Liver (tissue), 3 donors: ENCODE measurements at regions not wholly inside any gene's neighbourhood (a gene's known extent, or its start where the extent isn't known, plus 50 kb on each side); places are given as distances from the start of the nearest gene placed in this dataset.
"Not testable (repeated sequence)": the region's sequence is repeated elsewhere in the genome, so short reads cannot be mapped to it uniquely, and the experiment has no call there.

Source experiments
- FOXA2 ChIP-seq: IDR thresholded peaks from 2 replicates; pipeline ENCODE4 v1.6.1; 2016; ENCODE audit warnings: antibody characterized with exemption
- HNF4G ChIP-seq: IDR thresholded peaks from 2 replicates; pipeline ENCODE4 v1.6.1; 2016; ENCODE audit warnings: antibody characterized with exemption
- NR2F2 ChIP-seq: IDR thresholded peaks from 2 replicates; pipeline ENCODE4 v1.6.1; 2016; ENCODE audit warnings: antibody characterized with exemption
- RAD21 ChIP-seq, 2 donors: IDR thresholded peaks; 2 replicates each; pipeline ENCODE4 v1.6.1; 2016; ENCODE audit warnings: antibody characterized with exemption in 2 of 2, mild to moderate bottlenecking in 2 of 2
- SP1 ChIP-seq: IDR thresholded peaks from 2 replicates; pipeline ENCODE4 v1.6.1; 2018; ENCODE audit warnings: antibody characterized with exemption, mild to moderate bottlenecking
- TAF1 ChIP-seq: conservative IDR thresholded peaks from 2 replicates; pipeline ENCODE4 v1.6.1; 2016; ENCODE audit warnings: antibody characterized with exemption, mild to moderate bottlenecking
- TF ChIP-seq, protein P1 (sequence below): fragments of 150-350 bp; IDR thresholded peaks from 2 replicates; pipeline ENCODE4 v1.5.1; 2017; ENCODE audit warnings: improper control_type of control experiment, low read depth, low read length; ENCODE audit not compliant: missing input control
- TF ChIP-seq, protein P2 (sequence below): IDR thresholded peaks from 2 replicates; pipeline ENCODE4 v1.6.1; 2016; ENCODE audit warnings: antibody characterized with exemption
- TF ChIP-seq, protein P3 (sequence below): IDR thresholded peaks from 2 replicates; pipeline ENCODE4 v1.6.1; 2016; ENCODE audit warnings: antibody characterized with exemption, mild to moderate bottlenecking
- donor health status: healthy.
- donor health status: healthy.

GRCh38 chrX:55866779-55867178, 149.2 kb downstream of the RRAGB start:
- not testable (repeated sequence) for TF ChIP-seq TAF1; NR2F2; SP1; RAD21 (IDR thresholded peaks at IDR 0.05); HNF4G; FOXA2
- TF ChIP-seq, protein P1, sequence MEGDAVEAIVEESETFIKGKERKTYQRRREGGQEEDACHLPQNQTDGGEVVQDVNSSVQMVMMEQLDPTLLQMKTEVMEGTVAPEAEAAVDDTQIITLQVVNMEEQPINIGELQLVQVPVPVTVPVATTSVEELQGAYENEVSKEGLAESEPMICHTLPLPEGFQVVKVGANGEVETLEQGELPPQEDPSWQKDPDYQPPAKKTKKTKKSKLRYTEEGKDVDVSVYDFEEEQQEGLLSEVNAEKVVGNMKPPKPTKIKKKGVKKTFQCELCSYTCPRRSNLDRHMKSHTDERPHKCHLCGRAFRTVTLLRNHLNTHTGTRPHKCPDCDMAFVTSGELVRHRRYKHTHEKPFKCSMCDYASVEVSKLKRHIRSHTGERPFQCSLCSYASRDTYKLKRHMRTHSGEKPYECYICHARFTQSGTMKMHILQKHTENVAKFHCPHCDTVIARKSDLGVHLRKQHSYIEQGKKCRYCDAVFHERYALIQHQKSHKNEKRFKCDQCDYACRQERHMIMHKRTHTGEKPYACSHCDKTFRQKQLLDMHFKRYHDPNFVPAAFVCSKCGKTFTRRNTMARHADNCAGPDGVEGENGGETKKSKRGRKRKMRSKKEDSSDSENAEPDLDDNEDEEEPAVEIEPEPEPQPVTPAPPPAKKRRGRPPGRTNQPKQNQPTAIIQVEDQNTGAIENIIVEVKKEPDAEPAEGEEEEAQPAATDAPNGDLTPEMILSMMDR: not testable (repeated sequence)
- TF ChIP-seq, protein P2, sequence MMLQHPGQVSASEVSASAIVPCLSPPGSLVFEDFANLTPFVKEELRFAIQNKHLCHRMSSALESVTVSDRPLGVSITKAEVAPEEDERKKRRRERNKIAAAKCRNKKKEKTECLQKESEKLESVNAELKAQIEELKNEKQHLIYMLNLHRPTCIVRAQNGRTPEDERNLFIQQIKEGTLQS: not testable (repeated sequence)
- TF ChIP-seq, protein P3, sequence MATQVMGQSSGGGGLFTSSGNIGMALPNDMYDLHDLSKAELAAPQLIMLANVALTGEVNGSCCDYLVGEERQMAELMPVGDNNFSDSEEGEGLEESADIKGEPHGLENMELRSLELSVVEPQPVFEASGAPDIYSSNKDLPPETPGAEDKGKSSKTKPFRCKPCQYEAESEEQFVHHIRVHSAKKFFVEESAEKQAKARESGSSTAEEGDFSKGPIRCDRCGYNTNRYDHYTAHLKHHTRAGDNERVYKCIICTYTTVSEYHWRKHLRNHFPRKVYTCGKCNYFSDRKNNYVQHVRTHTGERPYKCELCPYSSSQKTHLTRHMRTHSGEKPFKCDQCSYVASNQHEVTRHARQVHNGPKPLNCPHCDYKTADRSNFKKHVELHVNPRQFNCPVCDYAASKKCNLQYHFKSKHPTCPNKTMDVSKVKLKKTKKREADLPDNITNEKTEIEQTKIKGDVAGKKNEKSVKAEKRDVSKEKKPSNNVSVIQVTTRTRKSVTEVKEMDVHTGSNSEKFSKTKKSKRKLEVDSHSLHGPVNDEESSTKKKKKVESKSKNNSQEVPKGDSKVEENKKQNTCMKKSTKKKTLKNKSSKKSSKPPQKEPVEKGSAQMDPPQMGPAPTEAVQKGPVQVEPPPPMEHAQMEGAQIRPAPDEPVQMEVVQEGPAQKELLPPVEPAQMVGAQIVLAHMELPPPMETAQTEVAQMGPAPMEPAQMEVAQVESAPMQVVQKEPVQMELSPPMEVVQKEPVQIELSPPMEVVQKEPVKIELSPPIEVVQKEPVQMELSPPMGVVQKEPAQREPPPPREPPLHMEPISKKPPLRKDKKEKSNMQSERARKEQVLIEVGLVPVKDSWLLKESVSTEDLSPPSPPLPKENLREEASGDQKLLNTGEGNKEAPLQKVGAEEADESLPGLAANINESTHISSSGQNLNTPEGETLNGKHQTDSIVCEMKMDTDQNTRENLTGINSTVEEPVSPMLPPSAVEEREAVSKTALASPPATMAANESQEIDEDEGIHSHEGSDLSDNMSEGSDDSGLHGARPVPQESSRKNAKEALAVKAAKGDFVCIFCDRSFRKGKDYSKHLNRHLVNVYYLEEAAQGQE: not testable (repeated sequence)
